NCI-H2171 treated with DMSO at 0.1 percent for 48 hours (cell line): ENCODE measurements at regions not wholly inside any gene's neighbourhood (a gene's known extent, or its start where the extent isn't known, plus 50 kb on each side); places are given as distances from the start of the nearest gene placed in this dataset.

Experiments used
- DNase-seq: peaks from one replicate; lab custom pipeline; 2025; lab: John Stamatoyannopoulos, UW

- DNase-seq, result no peak
These were observed 160.5 kb downstream of the FGF18 start for GRCh38 chr5:171579976-171580411.

DNA sequence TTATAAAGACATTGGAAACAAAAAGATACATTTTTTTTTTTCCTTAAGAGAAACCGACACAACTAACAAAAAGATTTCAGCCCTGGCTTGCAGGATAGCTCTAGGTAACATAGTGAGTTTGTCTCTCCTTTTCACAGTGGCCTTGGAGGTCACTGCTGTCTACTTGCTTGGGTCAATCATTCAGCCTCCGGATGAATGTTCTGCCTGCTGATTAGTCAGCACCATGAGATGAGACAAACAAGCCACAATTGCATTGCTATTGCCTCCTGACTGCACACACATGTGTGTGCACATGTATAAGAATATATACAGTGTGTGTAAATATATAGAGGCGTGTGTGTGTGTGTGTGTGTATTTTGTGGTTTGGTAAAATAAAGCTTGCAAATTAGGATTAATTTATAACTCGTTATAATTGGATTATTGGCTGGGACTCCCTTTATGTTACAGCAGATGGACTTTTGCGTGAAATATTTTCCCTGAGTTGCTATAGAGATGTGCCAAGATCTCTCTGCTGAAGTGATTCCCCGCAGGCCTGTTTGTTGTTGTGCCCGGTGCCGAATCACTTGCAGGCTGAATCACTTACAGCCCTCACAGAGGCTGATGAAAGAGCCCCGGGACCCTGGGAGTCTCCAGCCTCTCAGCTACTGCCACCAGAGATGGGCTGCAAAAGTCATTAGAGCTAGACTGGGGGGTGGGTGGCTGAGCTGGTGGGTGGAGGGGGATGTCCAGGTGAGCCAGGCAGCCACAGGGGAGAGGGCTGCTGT is 161.2 kb downstream of the FGF18 start:
- DNase-seq, result no peak

- DNase-seq, result no peak
These were observed 162.3 kb downstream of the FGF18 start for GRCh38 chr5:171581781-171582180.

- DNase-seq, result no peak
These were observed 163.4 kb downstream of the FGF18 start for GRCh38 chr5:171582849-171583248.

DNA sequence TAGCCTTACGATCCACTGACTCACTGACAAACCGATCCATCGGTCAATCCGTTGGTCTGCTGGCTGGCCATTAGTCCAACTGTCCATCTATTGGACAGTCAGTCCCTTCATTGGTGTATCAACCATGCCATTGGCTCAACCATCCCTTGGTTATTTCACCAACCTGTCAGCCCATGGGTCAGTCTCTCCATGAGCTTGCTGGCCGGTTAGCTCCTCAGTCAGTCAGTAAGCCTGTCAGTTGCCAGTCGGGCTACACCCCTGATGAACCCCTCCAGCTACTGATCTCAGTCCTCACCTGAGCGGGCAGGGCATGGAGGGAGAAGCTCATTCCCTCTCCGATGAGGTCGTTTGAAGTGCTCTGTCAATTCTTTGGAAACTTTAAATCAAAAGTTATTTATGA is 166.5 kb downstream of the FGF18 start:
- DNase-seq, result no peak

DNA sequence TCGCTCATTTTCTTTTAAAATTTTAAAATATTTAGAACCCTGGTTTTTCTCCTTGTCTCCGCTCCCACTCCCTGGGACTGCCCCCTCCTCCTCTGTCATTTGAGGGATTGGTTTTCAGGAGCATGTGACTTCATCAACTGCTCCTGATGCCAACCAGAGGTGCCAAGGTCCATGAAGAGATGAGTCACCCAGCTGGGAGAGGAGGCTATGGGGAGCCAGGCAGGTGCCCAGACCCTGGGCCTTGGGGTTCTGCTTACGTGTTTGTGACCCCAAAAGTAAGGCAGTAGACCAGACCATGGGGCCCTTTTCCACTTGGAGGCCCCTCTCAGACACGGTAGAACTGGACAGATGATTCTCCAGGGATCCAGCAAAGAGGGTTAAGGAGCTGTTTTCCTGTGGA is 167.0 kb downstream of the FGF18 start:
- no peak for DNase-seq

DNA sequence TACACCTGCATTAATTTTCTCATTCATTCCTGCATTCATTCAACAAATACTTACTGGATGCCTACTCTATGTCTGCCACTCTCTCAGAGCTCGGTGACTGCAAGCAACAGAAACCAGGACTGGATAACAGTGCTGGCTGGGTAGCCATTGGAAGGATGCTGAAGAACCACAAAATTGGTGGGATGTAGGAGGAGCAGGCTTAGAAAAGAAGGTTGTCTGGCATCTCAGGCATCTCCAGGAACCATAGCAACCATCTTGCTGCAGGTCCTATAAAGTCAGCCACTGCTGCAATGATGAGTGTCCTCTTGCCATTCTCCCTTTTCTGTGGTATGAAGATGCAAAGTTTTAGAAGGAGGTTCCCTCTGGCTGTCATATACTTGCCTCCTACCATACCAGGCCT is 168.6 kb downstream of the FGF18 start:
- DNase-seq, result no peak

- DNase-seq, result no peak
These were observed 169.3 kb downstream of the FGF18 start for GRCh38 chr5:171588790-171589189.

- DNase-seq, result no peak
These were observed 170.0 kb downstream of the FGF18 start for GRCh38 chr5:171589461-171589860.

DNA sequence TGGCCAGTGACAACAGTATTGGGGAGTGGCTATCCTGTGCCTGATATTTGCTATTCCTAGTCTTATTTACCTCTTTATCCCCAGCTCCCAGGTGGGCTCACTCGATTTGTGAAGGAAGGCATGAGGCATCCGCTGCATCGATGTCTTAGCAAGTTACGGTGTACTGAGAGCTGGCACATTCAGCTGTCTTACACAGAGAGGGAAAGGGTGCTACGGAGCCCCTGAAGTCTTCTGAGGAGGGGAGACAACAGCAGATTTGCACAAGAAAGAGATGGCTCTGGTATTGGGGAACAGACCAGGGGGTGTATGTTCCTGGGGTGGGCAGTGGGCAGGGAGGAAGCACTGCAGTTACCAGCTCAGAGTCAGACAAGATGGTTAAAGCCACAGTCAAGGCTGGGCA is 172.6 kb downstream of the FGF18 start:
- no peak for DNase-seq

DNA sequence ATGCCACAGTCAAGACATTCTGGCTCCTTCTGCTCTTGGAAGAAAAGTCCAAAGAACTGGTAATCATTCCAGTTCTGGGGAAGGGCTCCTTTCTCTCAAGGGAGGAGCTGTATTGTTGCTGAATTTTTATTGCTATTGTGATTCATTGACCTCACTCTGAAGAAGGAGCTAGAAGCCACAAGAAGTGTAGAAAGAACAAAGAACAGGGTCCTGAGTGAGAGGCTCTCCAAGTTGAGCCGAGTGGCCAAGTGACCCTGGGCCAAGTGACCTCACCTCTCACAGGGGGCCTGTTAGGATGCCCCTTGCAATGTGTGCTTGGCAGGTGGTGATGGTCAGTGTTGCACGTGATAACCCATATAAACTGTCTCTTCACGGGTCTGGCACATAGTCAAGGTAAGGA is 173.3 kb downstream of the FGF18 start:
- no peak for DNase-seq

DNA sequence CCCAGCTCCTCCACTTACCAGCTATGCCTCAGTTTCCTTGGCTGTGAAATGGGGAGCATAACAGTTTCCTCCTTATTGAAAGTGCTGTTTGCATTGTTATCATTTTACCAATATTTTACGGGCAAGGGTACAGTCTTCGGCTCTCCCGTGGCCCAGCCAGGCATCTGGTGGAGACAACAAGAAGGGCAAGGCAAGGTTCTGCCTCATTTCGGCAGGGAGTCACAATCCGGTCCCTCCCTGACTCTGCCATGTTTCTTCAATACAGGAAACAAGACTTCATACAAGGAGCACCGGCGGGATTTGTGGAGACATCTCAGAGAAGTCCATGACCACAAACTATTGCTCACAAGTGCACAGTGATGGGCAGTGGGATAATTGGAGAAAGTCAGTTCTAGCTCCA is 174.0 kb downstream of the FGF18 start:
- DNase-seq, result no peak

GRCh38 chr5:171593976-171594375 is 174.5 kb downstream of the FGF18 start:
- DNase-seq, result no peak

GRCh38 chr5:171595401-171595800 is 176.0 kb downstream of the FGF18 start:
- no peak for DNase-seq

GRCh38 chr5:171595801-171596231 is 176.4 kb downstream of the FGF18 start:
- no peak for DNase-seq

- no peak for DNase-seq
These were observed 177.0 kb downstream of the FGF18 start for GRCh38 chr5:171596391-171596878.

- no peak for DNase-seq
These were observed 178.6 kb downstream of the FGF18 start for GRCh38 chr5:171597946-171598640.

GRCh38 chr5:171598641-171599152 is 179.2 kb downstream of the FGF18 start:
- no peak for DNase-seq

DNA sequence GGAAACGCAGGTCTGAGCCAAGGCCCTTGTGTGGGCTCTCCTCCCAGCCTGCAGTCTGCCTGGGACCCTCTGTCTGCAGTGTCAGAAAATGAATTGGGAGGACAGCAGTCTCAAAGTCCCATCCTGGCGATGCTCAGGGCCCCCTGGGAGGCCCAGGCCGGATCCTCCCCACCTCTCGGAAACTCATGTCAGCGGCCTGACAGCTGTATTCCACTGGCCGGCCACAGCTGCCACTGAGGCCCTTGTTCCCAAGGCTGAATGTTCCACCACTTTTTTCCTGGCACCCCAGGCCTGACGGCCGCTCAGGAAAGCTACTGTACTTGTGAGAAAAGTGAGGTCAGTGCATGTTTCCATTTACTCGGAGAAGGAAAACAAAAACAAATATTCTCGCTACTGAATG is 180.0 kb downstream of the FGF18 start:
- no peak for DNase-seq

- DNase-seq, result no peak
These were observed 180.6 kb downstream of the FGF18 start for GRCh38 chr5:171599957-171600612.

DNA sequence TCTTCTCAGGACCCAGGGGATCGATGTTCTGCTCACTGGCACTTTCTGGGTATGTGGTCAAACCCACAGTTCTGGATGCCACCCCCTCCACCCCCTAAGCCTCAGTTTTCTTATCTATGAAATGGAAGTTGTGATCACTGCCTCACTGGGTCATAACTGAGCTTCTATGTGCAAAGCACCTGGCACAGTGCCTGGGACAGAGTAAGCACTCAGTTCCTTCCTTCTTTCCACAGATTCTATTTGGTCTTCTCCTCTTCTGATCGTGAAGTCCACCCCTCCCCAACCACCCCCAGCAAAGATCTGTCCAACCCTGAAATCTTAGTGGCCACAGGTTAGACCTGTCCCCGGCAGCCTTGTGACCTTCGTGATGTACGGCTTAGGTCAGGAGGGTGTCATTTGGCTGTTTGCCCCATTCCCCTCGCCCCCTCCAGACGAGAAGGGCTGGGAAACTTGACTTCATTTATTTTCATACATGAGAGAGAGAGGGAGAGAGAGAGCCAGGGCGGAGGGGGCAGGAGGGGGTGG is 181.4 kb downstream of the FGF18 start:
- no peak for DNase-seq

DNA sequence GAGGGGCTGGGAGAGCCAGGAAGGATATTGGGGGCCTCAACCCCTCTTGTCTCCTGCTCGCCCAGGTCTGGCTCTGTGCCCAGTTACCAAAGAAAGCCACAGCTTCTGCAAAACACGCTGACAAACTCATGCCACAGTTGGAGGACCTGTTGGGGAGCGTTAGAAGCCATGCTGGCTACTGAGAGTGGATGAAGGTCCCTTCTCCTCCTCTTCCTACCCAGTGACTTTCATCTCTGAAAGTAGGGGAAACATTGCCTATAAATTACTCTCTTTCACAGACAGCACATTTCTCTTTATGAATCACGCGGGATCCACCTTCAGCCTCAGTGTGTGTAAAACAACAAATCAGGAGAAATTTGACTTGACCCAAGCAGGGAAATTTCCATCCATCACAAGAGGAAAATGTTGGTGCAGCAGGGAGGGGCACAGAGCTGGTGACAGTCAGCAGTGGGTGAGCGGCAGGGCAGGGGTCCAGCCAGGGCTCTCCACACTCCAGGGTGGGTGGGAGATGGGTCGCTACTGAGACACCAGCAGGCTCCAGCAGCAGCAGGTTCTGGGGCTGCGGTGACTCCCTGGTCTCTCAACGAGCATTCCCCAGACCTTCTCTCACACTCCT is 181.9 kb downstream of the FGF18 start:
- DNase-seq, result no peak
